Kidney capillary endothelial cell (primary cell): ENCODE measurements at regions not wholly inside any gene's neighbourhood (a gene's known extent, or its start where the extent isn't known, plus 50 kb on each side); places are given as distances from the start of the nearest gene placed in this dataset.
A peak's percentile ranks its signal among the peaks of the same experiment; 100 is the strongest.

Source experiments
- DNase-seq: peaks from one replicate; pipeline ENCODE4 v3.0.0-alpha.2; 2018; ENCODE audit warnings: low spot score

GRCh38 chr10:89829262-89829886, 128.0 kb downstream of the KIF20B start:
- no peak for DNase-seq

DNA sequence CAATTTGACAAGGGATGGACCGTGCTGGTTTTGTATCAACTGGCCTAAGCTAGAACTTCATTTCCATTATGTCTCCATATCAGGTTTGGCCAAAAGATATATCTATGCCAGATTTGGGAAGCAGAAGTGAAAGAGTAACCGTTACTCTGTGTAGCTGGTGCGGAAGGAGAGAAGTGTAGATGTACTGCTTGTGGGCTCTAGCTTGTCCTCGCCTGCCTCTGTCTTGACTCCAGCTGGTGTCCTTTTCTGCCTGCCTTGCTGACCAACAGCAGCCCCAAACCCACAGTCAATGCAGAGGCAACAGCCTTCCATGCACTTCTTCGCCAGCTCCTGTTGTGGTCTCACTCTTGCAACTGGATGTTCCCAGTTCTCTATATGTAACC, 128.5 kb downstream of the KIF20B start:
- no peak for DNase-seq

GRCh38 chr10:89830624-89831023, 129.2 kb downstream of the KIF20B start:
- no peak for DNase-seq

GRCh38 chr10:89836840-89837164, 135.4 kb downstream of the KIF20B start:
- DNase-seq = no peak

DNA sequence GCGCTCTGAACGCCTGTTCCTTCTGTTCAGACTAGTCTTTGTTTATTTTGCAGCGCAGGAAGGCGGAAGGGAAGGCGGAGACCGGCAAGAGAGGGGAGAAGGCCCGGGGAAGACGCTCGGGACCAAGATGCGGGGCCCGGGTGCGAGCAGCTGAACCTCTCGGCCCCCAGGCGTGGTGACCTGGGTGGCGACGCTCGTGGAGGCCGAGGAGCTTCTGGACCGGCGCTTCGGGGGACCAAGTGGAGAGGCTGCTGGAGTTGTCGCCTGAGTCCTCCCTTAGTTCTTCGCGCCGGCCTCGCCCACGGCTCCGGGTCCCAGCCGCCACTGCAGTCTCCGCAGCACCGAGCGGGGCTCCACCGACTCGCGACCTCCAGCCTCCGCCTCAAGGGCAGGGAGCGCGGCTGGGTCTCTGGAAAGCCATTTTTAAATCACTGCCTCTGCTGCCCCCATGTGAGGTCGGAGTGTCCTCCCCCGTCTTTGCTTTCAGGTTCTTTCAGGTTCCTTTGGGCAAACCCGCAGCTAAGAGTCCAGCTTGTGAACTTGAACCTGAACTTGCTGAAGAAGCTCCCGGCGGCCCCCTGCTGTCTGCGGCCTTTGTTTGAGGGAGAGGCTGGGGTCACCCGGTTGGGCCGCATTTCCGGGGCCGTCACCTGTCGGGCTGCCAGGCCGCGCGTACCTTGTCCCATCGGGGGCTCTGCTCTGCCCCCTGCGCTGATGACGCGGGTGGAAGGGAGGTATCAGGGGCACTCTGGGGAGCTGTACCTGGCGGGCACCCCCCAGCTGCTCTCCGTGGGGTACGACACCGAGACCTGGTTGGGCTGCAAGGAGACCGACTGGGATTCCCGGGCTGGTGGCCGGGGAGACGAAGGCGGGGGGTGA, 136.0 kb downstream of the KIF20B start:
- DNase-seq = peak; percentile 6

- DNase-seq = no peak
Observed at GRCh38 chr10:89838044-89838615, 136.7 kb downstream of the KIF20B start.

GRCh38 chr10:89845541-89846280, 144.3 kb downstream of the KIF20B start:
- DNase-seq = no peak

DNA sequence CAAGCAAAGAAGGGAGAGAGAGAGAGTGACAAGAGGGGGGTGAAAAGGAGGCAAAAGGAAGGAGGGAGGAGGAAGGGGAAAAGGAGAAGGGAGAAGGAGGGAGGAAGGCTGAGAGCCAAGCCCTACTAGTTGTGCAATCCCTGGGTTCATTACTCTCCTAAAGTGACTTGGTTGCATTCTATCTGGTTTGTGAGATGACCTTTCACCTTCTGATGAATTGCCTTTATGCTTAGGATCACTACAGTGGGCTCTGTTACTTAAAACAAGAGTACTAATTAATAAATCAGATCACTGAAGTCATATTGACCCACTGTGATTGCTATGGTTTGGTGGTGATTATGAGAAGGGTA, 144.9 kb downstream of the KIF20B start:
- DNase-seq = no peak

DNA sequence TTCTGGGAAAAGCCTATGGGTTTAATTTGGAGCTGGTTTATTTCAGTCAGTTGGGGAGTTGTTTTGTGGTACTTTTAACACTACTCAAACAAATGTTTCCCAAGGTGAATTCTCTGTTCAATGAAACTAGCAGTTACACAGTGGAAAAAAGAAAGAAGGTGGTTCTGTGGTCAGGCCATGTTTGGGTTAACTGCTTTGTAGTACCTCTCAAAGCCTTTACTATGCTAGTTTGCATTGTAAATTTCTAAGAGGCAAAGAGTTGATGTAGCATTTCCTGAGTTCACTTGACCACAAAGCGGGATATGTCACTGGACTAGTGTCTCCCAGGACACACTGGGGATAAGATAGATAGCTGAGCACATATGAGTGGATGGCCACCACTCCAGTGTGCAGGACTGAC, 145.4 kb downstream of the KIF20B start:
- no peak for DNase-seq

- no peak for DNase-seq
Observed at GRCh38 chr10:89852872-89853271, 151.5 kb downstream of the KIF20B start.

GRCh38 chr10:89853781-89854191, 152.4 kb downstream of the KIF20B start:
- no peak for DNase-seq

- DNase-seq = no peak
Observed at GRCh38 chr10:89857431-89858042, 156.1 kb downstream of the KIF20B start.

DNA sequence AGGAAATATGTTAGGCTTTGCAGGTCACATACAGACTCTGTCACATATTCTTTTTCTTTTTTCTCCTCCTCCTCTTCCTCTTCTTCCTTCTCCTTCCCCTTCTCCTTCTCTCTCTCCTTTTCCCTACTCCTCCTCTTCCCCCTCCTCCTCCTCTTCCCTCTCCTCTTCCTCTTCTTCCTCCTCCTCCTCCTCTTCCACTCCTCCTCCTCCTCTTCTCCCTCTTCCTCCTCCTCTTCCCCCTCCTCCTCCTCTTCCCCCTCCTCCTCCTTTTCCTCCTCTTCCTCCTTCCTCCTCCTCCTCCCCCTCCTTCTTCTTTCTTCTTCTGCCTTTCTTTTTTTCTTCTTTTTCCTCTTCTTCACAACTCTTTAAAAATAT, 159.8 kb downstream of the KIF20B start:
- DNase-seq = no peak

- DNase-seq = no peak
Observed at GRCh38 chr10:89861584-89862301, 160.4 kb downstream of the KIF20B start.

GRCh38 chr10:89867964-89868363, 166.6 kb downstream of the KIF20B start:
- no peak for DNase-seq

GRCh38 chr10:89869180-89869579, 167.8 kb downstream of the KIF20B start:
- DNase-seq = no peak

- DNase-seq = no peak
Observed at GRCh38 chr10:89869592-89870156, 168.3 kb downstream of the KIF20B start.

- no peak for DNase-seq
Observed at GRCh38 chr10:89870936-89871335, 169.5 kb downstream of the KIF20B start.

GRCh38 chr10:89873055-89873454, 171.7 kb downstream of the KIF20B start:
- DNase-seq = no peak

DNA sequence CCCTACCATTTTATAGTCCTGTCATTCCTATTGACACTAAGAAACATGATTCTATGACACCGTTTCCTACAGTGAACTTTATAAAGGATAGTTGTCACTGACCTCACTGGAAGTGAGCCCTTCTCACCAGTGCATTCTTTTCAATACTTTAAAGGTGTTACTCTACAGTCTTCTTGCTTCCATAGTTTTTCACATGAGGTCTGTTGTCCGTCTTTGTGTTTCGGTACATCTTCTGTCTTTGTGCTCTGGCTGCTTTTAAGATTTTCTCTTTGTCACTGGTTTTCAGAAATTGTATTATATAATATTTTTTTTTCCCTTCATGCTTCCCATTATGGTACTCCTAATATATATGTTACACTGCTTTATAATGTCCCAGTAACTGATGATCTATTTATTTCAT, 174.2 kb downstream of the KIF20B start:
- DNase-seq = no peak

DNA sequence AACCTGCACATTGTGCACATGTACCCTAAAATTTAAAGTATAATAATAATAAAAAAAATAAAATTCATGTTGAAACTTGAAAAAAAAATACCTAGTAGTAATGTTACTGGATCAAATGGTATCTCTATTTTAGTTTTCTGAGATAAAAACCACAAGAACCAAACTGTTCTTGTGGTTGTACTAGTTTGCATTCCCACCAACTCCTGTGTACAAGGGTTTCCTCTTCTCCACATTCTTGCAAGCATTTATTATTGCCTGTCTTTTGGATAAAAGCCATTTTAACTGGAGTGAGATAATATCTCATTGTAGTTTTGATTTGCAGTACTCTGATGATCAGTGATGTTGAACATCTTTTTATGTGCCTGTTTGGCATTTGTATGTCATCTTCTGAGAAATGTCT, 177.7 kb downstream of the KIF20B start:
- no peak for DNase-seq
